ENCODE measurements at regions not wholly inside any gene's neighbourhood (a gene's known extent, or its start where the extent isn't known, plus 50 kb on each side); places are given as distances from the start of the nearest gene placed in this dataset.
A peak's percentile ranks its signal among the peaks of the same experiment; 100 is the strongest.

- Histone ChIP-seq H3K9me3 (ENCODE audit: low read depth) (no peaks in the 10 kb centered on the region), H3K79me2 (ENCODE audit: low read depth) (no peaks in the 10 kb centered on the region), H3K4me1 (peaks cover 9% of the 10 kb centered on the region), H3K9ac (no peak overlapping the region), H3K27ac (no peak overlapping the region), H3K36me3 (no peaks in the 10 kb centered on the region), H2AFZ (replicated peaks) (no peak overlapping the region), H3K27me3 (no peaks in the 10 kb centered on the region), H3K4me3 (no peak overlapping the region), H3F3A (ENCODE audit: low read depth) (no peaks in the 10 kb centered on the region), H3K4me2 (no peak overlapping the region), H4K20me1 (ENCODE audit: low read depth) (no peaks in the 10 kb centered on the region)
- H3K27ac Mint-ChIP-seq = no peak overlapping the region
- no peak for TF ChIP-seq CTCF (IDR thresholded peaks at IDR 0.05)
- TF ChIP-seq EZH2 (IDR thresholded peaks at IDR 0.05) = no peak
- TF ChIP-seq EZH2phosphoT487 (IDR thresholded peaks at IDR 0.05) = no peak
- peaks cover 3% of the 10 kb centered on the region for H3K9me3 Mint-ChIP-seq
- DNase-seq (ENCODE audit: low spot score) = no peak
- H3K4me3 Mint-ChIP-seq = no peak overlapping the region
- H3K27me3 Mint-ChIP-seq (ENCODE audit: insufficient read depth, low read depth) = no peaks in the 10 kb centered on the region
- H3K36me3 Mint-ChIP-seq = peaks cover 27% of the 10 kb centered on the region
- peaks cover 18% of the 10 kb centered on the region for H3K4me1 Mint-ChIP-seq
These were observed 62.6 kb downstream of the STYXL2 start for GRCh38 chr1:167156466-167156865.

- no peak overlapping the region for H3K9ac ChIP-seq
- Mint-ChIP-seq H3K27me3 (ENCODE audit: insufficient read depth, low read depth) (no peaks in the 10 kb centered on the region), H3K9me3 (peaks cover 3% of the 10 kb centered on the region), H3K27ac (no peak overlapping the region), H3K4me3 (no peak overlapping the region), H3K4me1 (peaks cover 19% of the 10 kb centered on the region), H3K36me3 (peaks cover 31% of the 10 kb centered on the region)
- H2AFZ ChIP-seq (replicated peaks) = no peak overlapping the region
- H4K20me1 ChIP-seq (ENCODE audit: low read depth) = no peaks in the 10 kb centered on the region
- no peaks in the 10 kb centered on the region for H3F3A ChIP-seq (ENCODE audit: low read depth)
- DNase-seq (ENCODE audit: low spot score) = no peak
- H3K4me2 ChIP-seq = no peak overlapping the region
- no peaks in the 10 kb centered on the region for H3K9me3 ChIP-seq (ENCODE audit: low read depth)
- peaks cover 9% of the 10 kb centered on the region for H3K4me1 ChIP-seq
- H3K27me3 ChIP-seq = no peaks in the 10 kb centered on the region
- no peak overlapping the region for H3K4me3 ChIP-seq
- TF ChIP-seq EZH2phosphoT487 (IDR thresholded peaks at IDR 0.05) (no peak), CTCF (IDR thresholded peaks at IDR 0.05) (no peak), EZH2 (IDR thresholded peaks at IDR 0.05) (no peak)
- H3K27ac ChIP-seq = no peak overlapping the region
- H3K79me2 ChIP-seq (ENCODE audit: low read depth) = no peaks in the 10 kb centered on the region
- no peaks in the 10 kb centered on the region for H3K36me3 ChIP-seq
These were observed 63.2 kb downstream of the STYXL2 start for GRCh38 chr1:167157114-167157513.

- H3F3A ChIP-seq (ENCODE audit: low read depth) = no peaks in the 10 kb centered on the region
- peaks cover 19% of the 10 kb centered on the region for H3K4me1 ChIP-seq
- no peaks in the 10 kb centered on the region for H4K20me1 ChIP-seq (ENCODE audit: low read depth)
- H3K9me3 ChIP-seq (ENCODE audit: low read depth) = no peaks in the 10 kb centered on the region
- no peak overlapping the region for H3K27ac ChIP-seq
- no peak overlapping the region for H3K9ac ChIP-seq
- no peak for TF ChIP-seq EZH2 (IDR thresholded peaks at IDR 0.05)
- TF ChIP-seq EZH2phosphoT487 (IDR thresholded peaks at IDR 0.05) = no peak
- TF ChIP-seq CTCF (IDR thresholded peaks at IDR 0.05) = no peak
- H3K27me3 Mint-ChIP-seq (ENCODE audit: insufficient read depth, low read depth) = no peaks in the 10 kb centered on the region
- no peaks in the 10 kb centered on the region for H3K36me3 ChIP-seq
- H3K4me3 Mint-ChIP-seq = peak overlapping the region; percentile 36
- peaks cover 25% of the 10 kb centered on the region for H3K4me1 Mint-ChIP-seq
- DNase-seq (ENCODE audit: low spot score) = no peak
- H3K27me3 ChIP-seq = no peaks in the 10 kb centered on the region
- no peaks in the 10 kb centered on the region for H3K79me2 ChIP-seq (ENCODE audit: low read depth)
- no peak overlapping the region for H3K4me2 ChIP-seq
- H3K9me3 Mint-ChIP-seq = peaks cover 3% of the 10 kb centered on the region
- H2AFZ ChIP-seq (replicated peaks) = no peak overlapping the region
- H3K27ac Mint-ChIP-seq = no peak overlapping the region
- peaks cover 36% of the 10 kb centered on the region for H3K36me3 Mint-ChIP-seq
- no peak overlapping the region for H3K4me3 ChIP-seq
These were observed 62.4 kb upstream of the POU2F1 start for GRCh38 chr1:167158111-167158812.

All from neural progenitor cell (in vitro differentiated cells).